ENCODE measurements at regions not wholly inside any gene's neighbourhood (a gene's known extent, or its start where the extent isn't known, plus 50 kb on each side); places are given as distances from the start of the nearest gene placed in this dataset.
"Not testable (repeated sequence)": the region's sequence is repeated elsewhere in the genome, so short reads cannot be mapped to it uniquely, and the experiment has no call there.

GRCh38 chr14:105723776-105724175, 197.4 kb downstream of the TMEM121 start:
- TF ChIP-seq CTCF (conservative IDR thresholded peaks at IDR 0.05; ENCODE audit: low read depth, low read length); EZH2 (IDR thresholded peaks at IDR 0.05; ENCODE audit: borderline replicate concordance, low read depth, low read length, poor library complexity, severe bottlenecking): not testable (repeated sequence)
